MM.1S (cell line): ENCODE measurements at regions not wholly inside any gene's neighbourhood (a gene's known extent, or its start where the extent isn't known, plus 50 kb on each side); places are given as distances from the start of the nearest gene placed in this dataset.

Experiments used
- DNase-seq: peaks from one replicate; pipeline ENCODE4 v3.0.0-alpha.2; 2015
- H2AFZ ChIP-seq: fragments of 300-600 bp; sonication (generic); 2 replicates; pipeline ENCODE4 v1.6.0; 2016; ENCODE audit warnings: antibody characterized with exemption, low read length
- H3F3A ChIP-seq: fragments of 300-600 bp; sonication (generic); 2 replicates; pipeline ENCODE4 v1.6.1; 2016; ENCODE audit warnings: mild to moderate bottlenecking, antibody characterized with exemption, low read length, moderate library complexity, mixed read lengths; ENCODE audit not compliant: insufficient read depth
- H3K27ac ChIP-seq: fragments of 300-600 bp; sonication (generic); 2 replicates; pipeline ENCODE4 v1.5.1; 2016; ENCODE audit warnings: mild to moderate bottlenecking, low read length
- H3K27me3 ChIP-seq: fragments of 300-600 bp; sonication (generic); replicated peaks from 2 replicates; pipeline ENCODE4 v1.6.0; 2016; ENCODE audit warnings: low read length; ENCODE audit not compliant: insufficient read depth
- H3K36me3 ChIP-seq: fragments of 300-600 bp; sonication (generic); replicated peaks from 2 replicates; pipeline ENCODE4 v1.6.1; 2016; ENCODE audit warnings: mild to moderate bottlenecking, low read length, mixed read lengths; ENCODE audit not compliant: insufficient read depth
- H3K4me1 ChIP-seq: fragments of 300-600 bp; sonication (generic); 2 replicates; pipeline ENCODE4 v1.6.1; 2016; ENCODE audit warnings: low read length, mixed read lengths
- H3K4me2 ChIP-seq: fragments of 300-600 bp; sonication (generic); 2 replicates; pipeline ENCODE4 v1.6.0; 2016; ENCODE audit warnings: low read depth, low read length
- H3K4me3 ChIP-seq: fragments of 300-600 bp; sonication (generic); 2 replicates; pipeline ENCODE4 v1.5.1; 2016; ENCODE audit warnings: low read length, mixed read lengths
- H3K79me2 ChIP-seq: fragments of 300-600 bp; sonication (generic); 2 replicates; pipeline ENCODE4 v1.6.1; 2016; ENCODE audit warnings: mixed run types, low read length, mixed read lengths
- H3K9ac ChIP-seq: fragments of 300-600 bp; sonication (generic); 2 replicates; pipeline ENCODE4 v1.6.1; 2016; ENCODE audit warnings: low read length, mixed read lengths
- H3K9me2 ChIP-seq: fragments of 300-600 bp; sonication (generic); replicated peaks from 2 replicates; pipeline ENCODE4 v1.6.1; 2016; ENCODE audit warnings: mild to moderate bottlenecking, low read length, mixed read lengths; ENCODE audit not compliant: insufficient read depth
- H3K9me3 ChIP-seq: fragments of 300-600 bp; sonication (generic); replicated peaks from 2 replicates; pipeline ENCODE4 v1.6.1; 2016; ENCODE audit warnings: mild to moderate bottlenecking, low read length, mixed read lengths; ENCODE audit not compliant: insufficient read depth
- H4K20me1 ChIP-seq: fragments of 300-600 bp; sonication (generic); 2 replicates; pipeline ENCODE4 v1.6.1; 2016; ENCODE audit warnings: mild to moderate bottlenecking, low read length, moderate library complexity, mixed read lengths; ENCODE audit not compliant: insufficient read depth
- EZH2 ChIP-seq: fragments of 300-600 bp; sonication (generic); optimal IDR thresholded peaks from 2 replicates; pipeline ENCODE3; 2017; ENCODE audit warnings: low read depth, mild to moderate bottlenecking, antibody characterized with exemption, low read length, mixed read lengths
- EZH2phosphoT487 ChIP-seq: fragments of 300-600 bp; sonication (generic); IDR thresholded peaks from 2 replicates; pipeline ENCODE4 v1.6.1; 2018; ENCODE audit warnings: antibody characterized with exemption, low read length
- TF ChIP-seq, protein P1 (sequence below): fragments of 300-600 bp; sonication (generic); IDR thresholded peaks from 2 replicates; pipeline ENCODE4 v1.5.1; 2016; ENCODE audit warnings: antibody characterized with exemption, low read length, mixed read lengths

DNA sequence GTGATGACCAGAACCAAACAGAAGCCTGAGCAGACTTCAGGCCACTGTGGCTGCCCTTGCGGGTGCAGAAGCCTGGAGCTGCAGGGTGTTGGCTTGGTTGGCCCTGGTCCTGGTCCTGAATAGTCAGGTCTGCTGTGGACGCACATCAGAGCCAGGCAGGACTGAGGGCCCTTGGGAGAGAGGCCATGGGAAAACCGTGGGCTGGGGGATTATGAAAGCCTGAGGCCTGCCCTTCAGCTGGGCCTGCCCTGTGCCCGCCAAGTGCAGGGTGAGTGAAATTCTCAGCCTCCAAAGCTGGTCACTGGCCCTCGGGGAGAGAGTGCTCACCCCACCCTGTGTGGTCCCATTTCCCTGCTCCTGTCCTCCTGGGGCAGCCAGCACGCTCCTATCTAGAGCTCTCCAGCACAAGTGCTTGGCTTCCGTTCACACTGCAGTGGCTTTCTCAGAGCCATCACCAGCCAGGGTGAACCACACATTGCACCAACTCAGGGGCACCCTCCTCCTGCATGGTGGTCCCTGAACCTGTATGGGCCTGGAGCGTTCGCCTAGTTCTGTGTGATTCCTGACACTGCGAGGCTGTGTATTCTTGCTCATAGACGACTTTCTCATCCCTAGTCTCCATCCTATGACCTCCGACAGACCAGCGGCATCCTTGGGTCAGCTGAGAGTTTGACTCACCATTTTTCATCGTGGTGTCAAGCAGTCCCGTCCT, 146.1 kb downstream of the TTLL2 start:
- H3K27me3 ChIP-seq: no peaks in the 10 kb centered on the region

DNA sequence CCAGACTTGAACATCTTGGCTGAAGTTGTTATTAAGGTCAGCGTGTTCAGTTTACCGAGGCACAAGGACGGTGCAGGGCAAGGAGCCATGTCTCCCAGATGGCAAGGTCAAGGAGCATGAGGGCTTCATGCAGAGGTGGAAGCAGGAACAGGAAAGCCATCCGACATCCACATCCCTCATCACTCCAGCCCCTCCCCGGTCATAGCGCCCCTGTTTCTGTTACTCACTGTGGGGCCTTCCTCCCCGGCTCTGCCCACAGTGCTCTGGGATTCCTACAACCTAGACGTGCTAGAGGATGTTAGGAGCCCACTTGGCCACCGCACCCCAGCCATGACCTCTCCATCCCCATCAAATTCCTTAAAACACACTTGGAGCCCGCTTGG, 146.7 kb downstream of the TTLL2 start:
- no peaks in the 10 kb centered on the region for H3F3A ChIP-seq
- no peak overlapping the region for H2AFZ ChIP-seq
- H3K36me3 ChIP-seq: no peaks in the 10 kb centered on the region
- H3K4me2 ChIP-seq: no peak overlapping the region
- H3K27ac ChIP-seq: no peak overlapping the region
- H3K27me3 ChIP-seq: no peaks in the 10 kb centered on the region
- no peaks in the 10 kb centered on the region for H4K20me1 ChIP-seq
- H3K79me2 ChIP-seq: no peaks in the 10 kb centered on the region
- no peak overlapping the region for H3K4me3 ChIP-seq
- H3K9me2 ChIP-seq: no peaks in the 10 kb centered on the region
- no peaks in the 10 kb centered on the region for H3K9me3 ChIP-seq
- no peaks in the 10 kb centered on the region for H3K4me1 ChIP-seq
- no peak for DNase-seq
- TF ChIP-seq EZH2phosphoT487 (no peak), EZH2 (no peak)
- TF ChIP-seq, protein P1, sequence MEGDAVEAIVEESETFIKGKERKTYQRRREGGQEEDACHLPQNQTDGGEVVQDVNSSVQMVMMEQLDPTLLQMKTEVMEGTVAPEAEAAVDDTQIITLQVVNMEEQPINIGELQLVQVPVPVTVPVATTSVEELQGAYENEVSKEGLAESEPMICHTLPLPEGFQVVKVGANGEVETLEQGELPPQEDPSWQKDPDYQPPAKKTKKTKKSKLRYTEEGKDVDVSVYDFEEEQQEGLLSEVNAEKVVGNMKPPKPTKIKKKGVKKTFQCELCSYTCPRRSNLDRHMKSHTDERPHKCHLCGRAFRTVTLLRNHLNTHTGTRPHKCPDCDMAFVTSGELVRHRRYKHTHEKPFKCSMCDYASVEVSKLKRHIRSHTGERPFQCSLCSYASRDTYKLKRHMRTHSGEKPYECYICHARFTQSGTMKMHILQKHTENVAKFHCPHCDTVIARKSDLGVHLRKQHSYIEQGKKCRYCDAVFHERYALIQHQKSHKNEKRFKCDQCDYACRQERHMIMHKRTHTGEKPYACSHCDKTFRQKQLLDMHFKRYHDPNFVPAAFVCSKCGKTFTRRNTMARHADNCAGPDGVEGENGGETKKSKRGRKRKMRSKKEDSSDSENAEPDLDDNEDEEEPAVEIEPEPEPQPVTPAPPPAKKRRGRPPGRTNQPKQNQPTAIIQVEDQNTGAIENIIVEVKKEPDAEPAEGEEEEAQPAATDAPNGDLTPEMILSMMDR: no peak
- no peak overlapping the region for H3K9ac ChIP-seq

More for the DNA sequence above, 146.1 kb downstream of the TTLL2 start:
- Histone ChIP-seq H3K4me1 (no peaks in the 10 kb centered on the region), H3K36me3 (no peaks in the 10 kb centered on the region), H4K20me1 (no peaks in the 10 kb centered on the region), H3K4me3 (no peak overlapping the region), H2AFZ (no peak overlapping the region), H3K79me2 (no peaks in the 10 kb centered on the region), H3K9me2 (no peaks in the 10 kb centered on the region), H3K27ac (no peak overlapping the region), H3K9me3 (no peaks in the 10 kb centered on the region), H3K9ac (no peak overlapping the region), H3F3A (no peaks in the 10 kb centered on the region), H3K4me2 (no peak overlapping the region)
- no peak for DNase-seq
- TF ChIP-seq EZH2phosphoT487: no peak
- no peak for TF ChIP-seq EZH2
- TF ChIP-seq, protein P1: no peak

DNA sequence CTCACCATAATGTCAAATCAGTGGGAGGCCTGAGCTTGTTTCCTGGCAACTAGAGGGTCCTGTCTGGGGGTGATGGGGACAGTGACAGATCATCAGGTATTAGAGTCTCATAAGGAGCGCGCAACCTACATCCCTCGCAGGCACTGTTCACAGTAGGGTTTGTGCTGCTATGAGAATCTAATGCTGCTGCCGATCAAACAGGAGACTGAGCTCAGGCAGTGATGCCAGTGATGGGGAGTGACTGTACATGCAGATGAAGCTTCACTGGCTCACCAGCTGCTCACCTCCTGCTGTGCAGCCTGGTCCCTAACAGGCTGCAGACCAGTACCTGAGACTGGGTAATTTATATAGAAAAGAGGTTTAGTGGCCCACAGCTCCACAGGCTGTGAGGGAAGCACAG, 147.3 kb downstream of the TTLL2 start:
- DNase-seq: no peak
- no peaks in the 10 kb centered on the region for H3K9me2 ChIP-seq
- TF ChIP-seq EZH2phosphoT487 (no peak), EZH2 (no peak)
- TF ChIP-seq, protein P1: no peak
- H3K27me3 ChIP-seq: no peaks in the 10 kb centered on the region
- H3F3A ChIP-seq: no peaks in the 10 kb centered on the region
- H3K4me3 ChIP-seq: no peak overlapping the region
- no peak overlapping the region for H3K4me2 ChIP-seq
- no peaks in the 10 kb centered on the region for H3K4me1 ChIP-seq
- H2AFZ ChIP-seq: no peak overlapping the region
- H3K79me2 ChIP-seq: no peaks in the 10 kb centered on the region
- H3K9me3 ChIP-seq: no peaks in the 10 kb centered on the region
- H4K20me1 ChIP-seq: no peaks in the 10 kb centered on the region
- no peak overlapping the region for H3K9ac ChIP-seq
- no peaks in the 10 kb centered on the region for H3K36me3 ChIP-seq
- H3K27ac ChIP-seq: no peak overlapping the region
